OCI-LY1 (cell line): ENCODE measurements at regions not wholly inside any gene's neighbourhood (a gene's known extent, or its start where the extent isn't known, plus 50 kb on each side); places are given as distances from the start of the nearest gene placed in this dataset.

Experiments used
- CTCF ChIP-seq: fragments of 200-600 bp; sonication (generic), shearing (Covaris generic); IDR thresholded peaks from 2 replicates; pipeline ENCODE4 v1.5.1; 2017; ENCODE audit warnings: mild to moderate bottlenecking, antibody characterized with exemption, low read length, moderate library complexity, mixed read lengths
- EZH2 ChIP-seq: fragments of 200-600 bp; sonication (generic), shearing (Covaris generic); IDR thresholded peaks from 2 replicates; pipeline ENCODE4 v1.8.0; 2017; ENCODE audit warnings: borderline replicate concordance, mixed run types, mild to moderate bottlenecking, antibody characterized with exemption, low read length, moderate library complexity, mixed read lengths

GRCh38 chr18:10304853-10305252 is 149.6 kb upstream of the APCDD1 start:
- TF ChIP-seq CTCF (no peak), EZH2 (no peak)
